ENCODE measurements at regions not wholly inside any gene's neighbourhood (a gene's known extent, or its start where the extent isn't known, plus 50 kb on each side); places are given as distances from the start of the nearest gene placed in this dataset.

DNA sequence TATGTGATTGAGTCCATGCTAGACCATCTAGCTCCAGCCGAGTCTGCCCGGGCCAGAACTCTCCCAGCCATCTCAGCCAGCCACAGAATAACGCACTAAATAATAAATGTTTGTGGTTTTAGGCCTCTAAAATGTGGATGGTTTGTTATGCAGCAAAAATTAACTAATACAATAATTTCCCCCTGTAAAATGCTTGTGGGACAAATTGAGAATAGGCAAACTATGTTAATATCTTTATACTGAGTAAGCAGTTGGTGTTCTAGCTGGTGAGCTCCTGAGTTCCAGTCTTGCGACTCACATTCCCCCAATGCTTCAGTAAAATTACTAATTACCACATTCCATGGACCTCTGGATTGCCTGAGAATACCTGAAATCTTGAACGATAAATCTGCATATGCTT lies 316.8 kb upstream of the NFE2L3 start:
- peak; percentile 32 for DNase-seq (ENCODE audit: low read depth)

DNA sequence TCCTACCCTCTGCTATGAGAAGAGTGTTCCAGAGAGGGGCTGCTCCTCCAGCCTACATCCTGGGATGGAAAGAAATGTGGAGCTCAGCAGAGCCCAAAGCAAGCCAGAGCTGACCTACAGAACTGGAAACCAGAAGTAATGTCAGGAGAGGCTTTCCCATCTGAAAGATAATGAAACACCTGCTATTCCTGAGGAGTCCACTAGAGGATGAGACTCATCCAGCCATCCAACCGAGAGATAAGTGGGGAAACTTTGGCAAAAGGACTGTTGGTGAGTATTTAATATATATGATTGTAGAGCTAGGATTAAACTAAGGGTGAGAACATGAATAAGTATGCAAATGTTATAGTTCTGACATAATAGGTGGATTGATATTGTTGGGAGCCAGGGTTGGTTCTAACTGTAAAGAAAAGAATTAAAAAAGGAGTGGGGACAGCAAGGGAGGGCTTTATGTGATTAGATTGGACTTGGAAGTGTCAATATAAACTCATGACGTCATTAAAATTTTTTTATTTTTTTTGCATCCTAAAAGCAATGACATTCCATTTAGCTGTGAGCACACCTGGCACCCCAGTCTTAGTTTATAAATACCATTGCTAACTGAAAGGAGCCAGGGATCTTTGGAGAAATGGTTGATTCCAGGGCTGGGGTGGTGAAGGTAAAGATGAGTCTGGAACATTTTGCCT lies 312.8 kb upstream of the NFE2L3 start:
- no peak for DNase-seq (ENCODE audit: low read depth)

DNA sequence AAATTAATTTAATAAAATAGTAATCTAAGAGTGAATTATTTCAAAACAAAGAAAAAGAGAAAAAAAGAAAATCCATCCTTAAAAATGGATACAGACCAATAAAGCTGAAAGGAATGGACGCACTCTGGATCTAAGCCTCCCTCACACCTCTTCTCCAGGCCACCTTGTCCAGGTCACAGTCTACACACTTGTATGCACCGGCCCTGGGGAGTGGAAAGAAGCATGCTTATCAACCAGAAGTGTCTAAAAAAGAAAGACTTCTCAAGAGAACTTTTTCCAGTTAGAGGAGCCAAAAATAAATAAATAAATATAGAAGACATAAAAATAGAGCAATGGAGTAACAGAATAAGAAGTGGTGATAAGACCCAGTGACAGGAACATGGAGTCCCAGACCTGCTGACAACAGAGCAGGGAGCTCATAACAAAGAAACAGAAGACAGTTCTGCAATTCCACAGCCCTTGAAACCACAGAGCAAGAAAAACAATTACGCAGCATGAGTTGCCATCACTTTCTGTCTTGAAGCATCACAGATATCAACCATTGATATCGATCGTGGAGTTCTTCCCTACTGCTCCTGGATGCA lies 311.7 kb upstream of the NFE2L3 start:
- no peak for DNase-seq (ENCODE audit: low read depth)

DNA sequence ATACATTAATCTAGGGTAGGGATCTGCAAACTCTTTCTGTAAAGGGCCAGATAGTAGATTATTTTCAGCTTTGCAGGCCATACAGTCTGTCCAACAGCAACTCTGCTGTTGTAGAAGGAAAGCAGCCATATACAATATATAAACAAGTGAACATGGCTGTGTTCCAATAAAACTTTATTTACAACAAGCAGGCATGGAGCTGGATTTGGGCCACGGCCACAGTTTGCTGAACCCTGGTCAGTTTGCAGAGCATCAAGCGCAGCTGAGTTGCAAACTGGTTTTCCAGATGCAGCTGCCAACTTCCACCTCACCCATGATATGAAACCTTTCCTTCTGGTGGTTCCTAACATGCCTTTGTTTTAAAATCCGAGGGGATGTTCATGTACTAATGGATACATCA lies 310.4 kb upstream of the NFE2L3 start:
- no peak for DNase-seq (ENCODE audit: low read depth)

DNA sequence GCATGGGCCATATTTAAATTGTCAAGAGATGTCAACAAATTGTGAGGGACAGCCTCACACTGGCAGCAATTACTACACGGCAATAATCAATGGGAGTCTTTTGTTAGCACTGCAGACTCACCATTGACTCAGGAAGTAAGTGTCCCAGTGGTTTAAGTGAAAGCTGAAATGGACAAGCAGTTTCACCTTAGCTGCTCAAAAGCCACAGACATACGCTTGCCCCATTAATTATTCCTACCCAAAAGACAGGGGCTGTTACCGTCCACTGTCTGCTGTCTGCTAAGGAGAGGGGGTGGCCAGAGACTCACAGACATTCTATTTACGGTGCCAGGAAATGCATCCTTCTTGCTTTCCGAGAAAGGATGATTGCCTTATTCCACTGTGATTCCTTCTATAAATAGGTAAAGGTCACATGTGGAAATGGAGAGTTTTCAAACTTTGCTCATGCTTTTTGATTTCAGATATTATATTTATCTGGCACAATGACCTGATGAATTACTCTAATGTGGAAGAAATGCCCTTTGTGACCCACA lies 309.7 kb upstream of the NFE2L3 start:
- DNase-seq (ENCODE audit: low read depth) = no peak

DNA sequence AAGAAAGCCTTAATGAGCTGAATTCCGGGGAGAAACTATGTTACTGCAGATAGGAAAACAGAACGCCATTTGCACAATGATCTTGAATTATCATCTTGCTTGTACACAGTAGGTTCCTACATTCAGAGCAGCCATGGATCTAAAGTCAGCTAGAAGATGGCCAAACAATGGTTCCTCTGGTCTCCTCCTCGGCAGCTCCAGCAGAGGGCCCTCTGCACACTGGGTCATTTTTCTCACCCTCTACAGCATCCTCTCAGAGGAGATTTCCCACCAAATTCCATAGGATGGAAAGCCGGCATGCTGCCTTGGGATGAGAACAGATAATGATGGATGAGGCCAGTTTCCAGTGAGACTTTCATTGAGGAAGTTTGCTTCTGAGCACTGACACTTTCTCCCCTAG lies 308.5 kb upstream of the NFE2L3 start:
- no peak for DNase-seq (ENCODE audit: low read depth)

DNA sequence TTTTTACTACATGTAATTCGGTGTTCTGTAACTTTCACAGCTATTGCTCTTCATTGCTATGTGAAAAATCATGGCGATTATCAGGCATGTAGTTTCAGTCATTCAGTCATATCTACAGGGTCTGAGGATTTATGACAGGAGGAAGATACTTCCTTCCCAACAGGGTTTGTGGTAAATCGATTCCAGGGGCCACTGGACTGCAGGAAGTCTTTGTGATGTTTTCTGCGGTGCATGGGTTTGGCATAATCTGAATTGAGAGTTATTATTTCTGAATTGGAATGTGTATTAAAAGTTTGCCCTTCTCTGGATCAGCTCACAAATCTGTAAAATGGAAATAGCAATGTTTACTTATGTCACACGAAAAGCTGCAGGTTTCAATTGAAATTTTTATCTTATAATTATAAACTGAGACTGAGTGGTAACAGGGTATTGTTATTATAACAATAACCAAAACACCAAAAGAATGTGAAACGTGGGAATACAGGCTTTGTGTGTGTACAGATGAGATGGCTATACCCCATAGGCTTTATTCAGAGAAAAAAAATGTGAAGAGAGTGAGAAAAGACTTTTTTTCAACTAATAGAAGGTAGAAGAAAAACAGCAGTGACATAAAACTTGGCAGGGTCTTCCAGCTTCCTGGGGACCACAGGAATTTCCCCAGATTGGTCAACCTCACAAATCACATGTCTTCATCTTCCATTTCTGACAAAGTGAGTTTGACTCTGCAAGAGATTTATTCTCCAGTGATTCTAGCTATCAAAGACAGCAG lies 307.7 kb upstream of the NFE2L3 start:
- DNase-seq (ENCODE audit: low read depth) = peak; percentile 58

DNA sequence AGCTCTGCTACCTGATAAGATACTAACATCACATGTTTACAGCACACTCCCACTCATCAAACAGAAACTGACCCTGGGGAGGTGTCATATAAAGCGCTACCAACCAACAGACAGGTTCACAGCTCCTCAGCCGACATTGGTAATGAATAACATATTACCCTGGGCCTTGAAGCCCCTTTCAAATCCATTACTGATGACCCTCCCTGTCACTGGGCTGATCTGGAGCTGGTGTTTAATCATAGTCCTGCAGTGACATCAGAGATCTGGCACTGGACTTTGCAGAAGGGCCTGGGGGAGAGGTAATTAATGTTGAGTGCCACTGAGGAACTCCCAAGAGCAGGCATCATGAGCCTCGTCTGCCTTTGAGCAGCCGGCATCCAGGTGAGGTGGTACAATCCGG lies 306.5 kb upstream of the NFE2L3 start:
- no peak for DNase-seq (ENCODE audit: low read depth)

DNA sequence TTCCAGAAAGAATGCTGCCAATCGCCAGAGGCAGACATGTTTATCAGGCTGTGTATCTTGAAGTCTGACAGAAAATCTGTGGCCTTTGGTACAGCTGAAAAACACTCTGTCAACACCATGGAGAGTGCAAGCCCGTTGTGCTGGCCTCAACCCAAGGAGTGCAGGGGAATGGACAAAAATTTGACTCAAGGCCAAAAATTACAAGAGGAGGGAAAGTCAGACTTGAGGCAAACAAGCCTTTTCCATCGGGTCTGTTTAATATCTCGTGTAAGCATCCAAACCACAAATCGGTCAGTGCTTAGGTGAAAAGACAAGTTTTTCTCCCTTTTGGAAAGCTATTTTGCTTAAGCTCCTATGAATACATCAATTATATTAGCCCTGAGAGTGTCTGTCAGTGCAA lies 305.3 kb upstream of the NFE2L3 start:
- peak; percentile 93 for DNase-seq (ENCODE audit: low read depth)

DNA sequence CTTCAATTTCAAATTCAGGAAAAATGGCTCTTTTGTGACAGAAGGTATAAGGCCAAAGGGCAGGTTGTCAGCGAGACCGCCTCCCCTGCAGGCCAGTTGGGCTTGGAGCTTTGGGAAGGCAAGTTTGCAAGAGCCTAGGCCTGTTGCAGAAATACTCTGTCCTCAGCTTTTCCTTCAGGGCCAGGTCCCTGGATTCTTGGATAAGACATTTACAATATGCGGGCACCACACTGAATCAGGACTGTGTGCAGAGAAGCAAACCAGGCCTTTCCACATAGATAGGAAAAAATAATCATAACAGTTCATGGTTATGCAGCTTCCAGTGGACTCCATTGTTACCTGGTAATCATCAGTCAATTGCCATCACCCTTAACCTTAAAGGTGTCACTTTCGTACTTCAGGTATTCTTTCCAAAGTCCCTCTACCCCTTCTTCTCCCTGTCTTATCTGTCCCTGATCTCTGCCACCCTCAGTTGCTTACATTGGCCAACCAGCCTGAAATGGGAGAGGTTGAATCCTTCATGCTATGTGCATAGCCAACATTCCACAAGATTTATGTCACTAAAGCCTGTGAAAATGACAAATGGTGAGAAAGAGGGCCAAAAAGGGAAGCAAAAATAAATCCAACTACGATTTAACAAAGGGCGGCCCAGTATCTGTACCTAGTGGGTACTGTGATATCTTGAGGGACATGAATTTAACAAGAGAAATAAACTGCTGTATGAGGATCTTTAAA lies 304.5 kb upstream of the NFE2L3 start:
- peak; percentile 64 for DNase-seq (ENCODE audit: low read depth)

DNA sequence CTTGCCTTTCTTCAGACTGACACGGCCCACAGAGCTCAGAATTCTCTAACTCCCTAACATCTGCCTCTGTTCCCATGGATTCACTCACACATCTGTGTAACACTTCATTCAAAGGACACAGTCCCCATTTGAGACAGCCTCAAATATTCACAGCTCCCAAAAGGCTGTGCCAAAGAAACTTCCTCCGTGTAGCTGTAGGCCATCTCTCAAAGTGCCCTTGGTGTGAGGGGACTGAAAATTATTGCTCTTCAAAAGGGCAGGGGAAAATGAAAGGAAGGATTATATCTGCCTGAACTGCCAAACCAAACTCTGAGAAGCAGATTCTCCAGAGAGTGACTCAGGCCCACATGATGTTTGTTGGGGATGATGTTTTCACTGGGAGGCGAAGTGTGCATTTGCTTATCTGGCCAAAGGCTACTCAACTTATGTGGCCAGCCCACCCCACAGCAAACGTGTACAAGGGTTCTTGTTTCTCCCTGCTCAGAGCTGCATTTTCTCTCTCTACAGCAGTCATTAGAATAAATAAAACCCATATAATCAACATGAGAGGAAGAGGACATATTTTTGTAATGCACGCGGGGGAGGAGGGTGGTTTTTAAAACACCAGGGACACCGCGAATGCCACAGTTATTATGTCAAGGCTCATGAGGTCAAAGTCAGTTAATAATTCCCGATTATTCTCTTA lies 302.4 kb upstream of the NFE2L3 start:
- peak; percentile 96 for DNase-seq (ENCODE audit: low read depth)

DNA sequence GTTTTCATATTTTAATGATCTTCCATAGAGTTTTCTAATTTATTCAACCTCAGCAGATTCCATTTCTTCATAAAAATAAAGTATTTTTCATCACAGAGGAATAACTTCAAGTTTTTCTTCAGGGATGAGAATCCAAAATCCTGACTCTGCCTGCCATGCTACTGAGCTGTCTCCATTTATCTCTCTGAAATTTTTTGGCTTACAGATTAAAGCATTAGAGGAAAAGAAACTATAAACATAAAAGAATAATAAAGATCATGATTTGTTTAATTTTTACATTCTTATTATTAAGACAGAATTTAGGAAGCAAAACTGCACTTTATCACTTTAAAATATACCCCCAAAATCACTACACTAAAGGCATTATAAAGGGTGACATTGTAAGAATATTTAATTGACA lies 301.8 kb upstream of the NFE2L3 start:
- no peak for DNase-seq (ENCODE audit: low read depth)

DNA sequence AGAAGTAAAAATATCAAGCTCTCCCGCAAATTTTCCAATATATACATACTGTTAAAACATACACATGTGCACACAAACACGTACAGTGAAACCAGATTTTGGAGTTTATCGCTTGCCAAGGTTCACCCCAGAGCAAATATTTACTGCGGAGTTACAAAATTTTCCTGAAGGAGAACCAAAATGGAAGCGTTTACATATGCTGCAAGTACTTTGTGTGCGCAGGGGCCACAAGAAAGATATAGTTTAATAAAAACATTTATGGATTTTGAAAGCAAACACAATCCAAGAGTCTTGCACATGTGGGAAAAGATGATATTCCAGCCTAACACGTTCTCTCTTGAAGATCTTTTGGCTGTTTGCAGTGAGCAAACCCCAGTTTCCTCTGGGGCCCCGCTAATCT lies 301.3 kb upstream of the NFE2L3 start:
- DNase-seq (ENCODE audit: low read depth) = no peak

DNA sequence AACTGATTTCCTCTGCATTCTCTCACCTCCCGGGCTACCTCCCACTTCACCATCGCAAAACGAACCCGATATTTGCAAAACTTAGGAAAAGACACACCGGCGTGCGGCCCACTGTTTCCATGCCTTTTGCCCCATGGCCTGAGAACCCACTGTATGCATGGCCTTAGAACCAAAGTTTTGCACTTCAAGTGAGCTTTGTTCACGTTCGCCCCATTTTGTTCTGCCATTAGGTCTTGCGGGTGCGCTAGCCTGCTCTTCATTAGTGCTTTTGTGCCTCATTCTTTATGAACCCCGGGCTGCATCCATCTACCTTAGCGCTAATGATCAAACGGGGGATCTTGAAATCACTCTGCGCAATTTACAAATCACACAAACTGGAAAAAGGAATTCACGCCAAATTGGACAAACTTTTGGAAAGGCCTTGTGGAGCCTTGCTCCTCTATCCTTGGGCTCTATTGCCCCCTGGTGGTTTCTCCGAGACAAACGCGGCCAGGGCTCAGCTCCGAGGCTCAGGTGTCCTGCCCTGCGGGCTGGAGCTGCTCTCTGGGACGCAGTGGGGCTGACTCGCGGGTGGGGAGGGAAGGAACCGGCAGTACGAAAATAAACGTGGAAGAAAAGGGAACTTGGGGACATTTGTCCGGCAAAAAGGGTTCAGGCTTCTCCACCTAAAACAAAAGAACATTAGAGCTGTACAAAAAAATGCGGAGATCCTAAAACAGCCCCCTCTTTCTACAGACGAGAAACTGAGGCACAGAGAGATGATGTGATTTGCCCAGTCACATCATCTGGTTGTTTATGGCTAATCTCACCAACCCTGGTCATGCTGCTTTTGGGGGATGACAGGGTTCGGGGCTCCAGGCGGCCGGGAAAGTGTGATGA lies 300.4 kb upstream of the NFE2L3 start:
- peak; percentile 93 for DNase-seq (ENCODE audit: low read depth)

DNA sequence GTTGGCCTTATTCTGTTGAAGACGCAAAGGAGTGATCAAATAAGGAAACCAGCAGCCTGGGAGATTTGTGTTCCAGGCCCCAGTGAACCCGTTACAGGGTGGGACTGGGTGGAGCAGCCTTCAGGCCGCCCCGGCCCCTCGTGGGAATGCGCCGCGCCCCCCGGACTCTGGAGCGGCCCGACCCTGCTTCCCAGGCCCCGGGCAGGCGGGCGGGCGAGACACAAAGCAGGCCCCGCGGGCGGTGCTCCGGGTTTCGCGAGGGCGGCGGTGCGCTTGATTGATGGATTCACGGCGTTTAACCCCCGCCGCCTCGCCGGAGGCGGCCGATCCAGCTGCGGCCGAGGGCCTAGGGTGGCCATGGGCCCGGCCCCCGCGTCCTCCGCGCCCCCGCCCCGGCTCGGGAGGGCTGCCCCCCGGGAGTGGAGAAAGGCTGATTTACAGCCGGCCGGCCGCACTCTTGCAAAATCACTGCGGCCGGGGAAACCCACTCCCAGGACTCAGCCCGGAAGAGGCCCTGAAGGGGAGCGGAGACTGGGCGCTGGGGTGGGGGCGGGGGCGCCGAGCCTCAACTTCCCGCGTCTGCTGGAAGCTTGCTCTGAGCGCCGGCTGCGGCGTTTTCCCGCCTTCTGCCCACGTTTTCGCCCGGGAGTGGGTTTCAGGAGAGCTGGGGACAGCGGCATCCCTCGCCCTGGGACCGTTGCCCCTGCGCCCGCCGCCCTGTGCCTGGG lies 299.6 kb upstream of the NFE2L3 start:
- no peak for DNase-seq (ENCODE audit: low read depth)

DNA sequence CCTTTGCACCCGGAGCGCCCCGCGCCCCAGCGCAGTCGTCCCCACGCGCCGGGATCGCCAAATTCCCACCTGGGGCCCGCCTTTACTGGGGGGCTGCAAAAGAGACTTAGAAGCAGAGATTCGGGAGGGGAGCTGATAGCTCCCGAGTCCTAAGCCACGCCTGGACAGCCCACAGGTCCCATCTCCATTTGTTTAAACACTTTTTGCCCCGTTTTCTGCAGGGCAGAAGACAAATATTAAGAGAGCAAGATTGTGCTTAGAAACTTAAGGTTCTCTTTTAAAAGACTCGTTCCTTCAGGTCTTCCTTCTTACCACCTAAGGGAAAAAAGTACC lies 299.1 kb upstream of the NFE2L3 start:
- no peak for DNase-seq (ENCODE audit: low read depth)

DNA sequence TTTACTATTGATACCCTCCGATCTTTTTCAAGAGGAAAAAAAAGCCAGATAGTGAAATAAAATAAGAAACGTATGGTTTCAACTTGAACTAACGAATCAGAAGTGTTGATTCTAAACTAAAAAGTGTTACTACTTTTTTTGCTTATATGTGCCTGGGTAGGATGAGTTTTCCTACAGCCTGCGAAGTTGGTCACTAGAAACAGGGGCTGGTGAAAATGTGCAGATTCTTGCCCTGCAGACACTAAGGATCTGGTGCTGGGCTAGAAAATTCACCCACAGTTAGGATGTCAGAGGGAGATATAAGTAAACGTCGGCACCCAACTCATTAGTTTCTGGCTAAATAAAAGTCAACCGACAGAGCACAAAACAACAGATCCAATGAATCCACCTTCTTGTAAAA lies 298.7 kb upstream of the NFE2L3 start:
- no peak for DNase-seq (ENCODE audit: low read depth)

DNA sequence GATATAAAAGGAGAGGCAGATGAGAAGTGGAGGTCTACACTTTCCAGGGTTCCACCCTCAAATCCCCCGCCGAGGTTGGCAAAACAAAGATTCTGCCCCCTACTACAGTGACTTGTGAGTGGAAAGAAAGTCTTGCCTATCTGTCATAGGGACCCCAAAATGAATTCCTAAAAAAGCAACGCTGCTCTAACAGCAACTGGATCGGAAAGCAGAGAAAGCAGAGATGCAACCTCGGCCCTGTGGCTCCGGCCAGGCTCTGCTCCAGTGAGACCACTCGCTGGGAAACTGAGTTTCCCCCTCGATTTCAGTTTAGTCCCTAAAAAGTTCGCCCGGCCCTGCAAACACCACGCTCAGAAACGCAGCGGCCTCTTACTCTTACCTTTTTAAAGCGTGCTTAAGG lies 297.9 kb upstream of the NFE2L3 start:
- no peak for DNase-seq (ENCODE audit: low read depth)
